GM23338 (cell line): ENCODE measurements at regions not wholly inside any gene's neighbourhood (a gene's known extent, or its start where the extent isn't known, plus 50 kb on each side); places are given as distances from the start of the nearest gene placed in this dataset.

Experiments
- CREB1 ChIP-seq: fragments of 250-450 bp; sonication (Bioruptor Pico); IDR thresholded peaks from 2 replicates; pipeline ENCODE4 v1.5.0; 2020; ENCODE audit warnings: low read depth, mild to moderate bottlenecking, moderate library complexity
- EZH2 ChIP-seq: fragments of 200-600 bp; sonication (generic); IDR thresholded peaks from one replicate; pipeline ENCODE4 v1.8.0; 2017; ENCODE audit warnings: antibody characterized with exemption, mild to moderate bottlenecking, low read depth; ENCODE audit not compliant: unreplicated experiment
- EZH2phosphoT487 ChIP-seq: fragments of 200-600 bp; sonication (generic); IDR thresholded peaks from one replicate; pipeline ENCODE4 v1.8.1; 2018; ENCODE audit warnings: antibody characterized with exemption; ENCODE audit not compliant: unreplicated experiment
- NANOG ChIP-seq: IDR thresholded peaks from 2 replicates; pipeline ENCODE4 v1.6.1; 2016; ENCODE audit warnings: antibody characterized with exemption, borderline replicate concordance
- POLR2AphosphoS5 ChIP-seq: IDR thresholded peaks from 2 replicates; pipeline ENCODE4 v1.6.1; 2016; ENCODE audit warnings: antibody characterized with exemption, low read depth
- REST ChIP-seq: IDR thresholded peaks from one replicate; pipeline ENCODE4 v1.6.1; 2018; ENCODE audit warnings: antibody characterized with exemption; ENCODE audit not compliant: unreplicated experiment
- ZNF331 ChIP-seq: fragments of 250-450 bp; sonication (Bioruptor Pico); IDR thresholded peaks from 2 replicates; pipeline ENCODE4 v1.5.0; 2020; ENCODE audit warnings: low read depth, mild to moderate bottlenecking, moderate library complexity
- ZNF462 ChIP-seq: fragments of 250-450 bp; sonication (Bioruptor Pico); IDR thresholded peaks from 2 replicates; pipeline ENCODE4 v1.5.0; 2020; ENCODE audit warnings: mild to moderate bottlenecking, moderate library complexity
- TF ChIP-seq, protein P1 (sequence below), 2 experiments: fragments of 200-600 bp in 1 of 2; sonication (generic) in 1 of 2; conservative IDR thresholded peaks; 2 replicates each; pipeline versions ENCODE4 v1.5.1 to v1.6.1; 2016 to 2017; ENCODE audit warnings: antibody characterized with exemption in 2 of 2, low read depth in 2 of 2, mild to moderate bottlenecking in 2 of 2, moderate library complexity in 1 of 2

GRCh38 chr11:81497202-81497804 is 1236.4 kb downstream of the FAM181B start:
- TF ChIP-seq REST (no peak), EZH2phosphoT487 (no peak), EZH2 (no peak), POLR2AphosphoS5 (no peak), ZNF331 (CRISPR knock-in tag) (no peak), CREB1 (CRISPR knock-in tag) (no peak), NANOG (no peak), ZNF462 (no peak)
- TF ChIP-seq, protein P1, sequence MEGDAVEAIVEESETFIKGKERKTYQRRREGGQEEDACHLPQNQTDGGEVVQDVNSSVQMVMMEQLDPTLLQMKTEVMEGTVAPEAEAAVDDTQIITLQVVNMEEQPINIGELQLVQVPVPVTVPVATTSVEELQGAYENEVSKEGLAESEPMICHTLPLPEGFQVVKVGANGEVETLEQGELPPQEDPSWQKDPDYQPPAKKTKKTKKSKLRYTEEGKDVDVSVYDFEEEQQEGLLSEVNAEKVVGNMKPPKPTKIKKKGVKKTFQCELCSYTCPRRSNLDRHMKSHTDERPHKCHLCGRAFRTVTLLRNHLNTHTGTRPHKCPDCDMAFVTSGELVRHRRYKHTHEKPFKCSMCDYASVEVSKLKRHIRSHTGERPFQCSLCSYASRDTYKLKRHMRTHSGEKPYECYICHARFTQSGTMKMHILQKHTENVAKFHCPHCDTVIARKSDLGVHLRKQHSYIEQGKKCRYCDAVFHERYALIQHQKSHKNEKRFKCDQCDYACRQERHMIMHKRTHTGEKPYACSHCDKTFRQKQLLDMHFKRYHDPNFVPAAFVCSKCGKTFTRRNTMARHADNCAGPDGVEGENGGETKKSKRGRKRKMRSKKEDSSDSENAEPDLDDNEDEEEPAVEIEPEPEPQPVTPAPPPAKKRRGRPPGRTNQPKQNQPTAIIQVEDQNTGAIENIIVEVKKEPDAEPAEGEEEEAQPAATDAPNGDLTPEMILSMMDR (conservative IDR thresholded peaks at IDR 0.05; ENCODE audit: low read depth in 2 of 2): peak; percentile 69 to 77
